Mesendoderm (in vitro differentiated cells): ENCODE measurements at regions not wholly inside any gene's neighbourhood (a gene's known extent, or its start where the extent isn't known, plus 50 kb on each side); places are given as distances from the start of the nearest gene placed in this dataset.
A peak's percentile ranks its signal among the peaks of the same experiment; 100 is the strongest.
"Not testable (repeated sequence)": the region's sequence is repeated elsewhere in the genome, so short reads cannot be mapped to it uniquely, and the experiment has no call there.

Source experiments
- DNase-seq: peaks from one replicate; pipeline ENCODE4 v3.0.0; 2013
- H2AK5ac ChIP-seq: 2 replicates; pipeline ENCODE4 v1.6.1; 2013; ENCODE audit warnings: low read length, inconsistent platforms
- H2BK120ac ChIP-seq: 2 replicates; pipeline ENCODE4 v1.6.1; 2013; ENCODE audit warnings: low read depth, mild to moderate bottlenecking, low read length, moderate library complexity, mixed read lengths
- H2BK15ac ChIP-seq: replicated peaks from 2 replicates; pipeline ENCODE4 v1.6.1; 2013; ENCODE audit warnings: low read depth, mild to moderate bottlenecking, moderate library complexity
- H2BK5ac ChIP-seq: 2 replicates; pipeline ENCODE4 v1.6.1; 2013; ENCODE audit warnings: low read length, inconsistent platforms
- H3K18ac ChIP-seq: 2 replicates; pipeline ENCODE4 v1.6.1; 2013; ENCODE audit warnings: mild to moderate bottlenecking, low read length, mixed read lengths
- H3K23ac ChIP-seq: one replicate; pipeline ENCODE4 v1.6.1; 2013; ENCODE audit warnings: low read length
- H3K27ac ChIP-seq: 2 replicates; pipeline ENCODE4 v1.5.1; 2013; ENCODE audit warnings: low read depth, mild to moderate bottlenecking, inconsistent platforms, low read length, moderate library complexity
- H3K27me3 ChIP-seq: 2 replicates; pipeline ENCODE4 v1.6.1; 2013; ENCODE audit warnings: low read length, control low read depth, mild to moderate bottlenecking, inconsistent platforms; ENCODE audit not compliant: insufficient read depth, poor library complexity
- H3K36me3 ChIP-seq: 2 replicates; pipeline ENCODE4 v1.6.1; 2013; ENCODE audit warnings: low read length, inconsistent platforms; ENCODE audit not compliant: control insufficient read depth, insufficient read depth
- H3K4ac ChIP-seq: one replicate; pipeline ENCODE4 v1.6.1; 2013; ENCODE audit warnings: low read depth, mild to moderate bottlenecking, low read length, moderate library complexity
- H3K4me1 ChIP-seq: 2 replicates; pipeline ENCODE4 v1.6.1; 2013; ENCODE audit warnings: low read depth, low read length, inconsistent platforms; ENCODE audit not compliant: control insufficient read depth
- H3K4me2 ChIP-seq: 2 replicates; pipeline ENCODE4 v1.6.1; 2013; ENCODE audit warnings: low read length
- H3K4me3 ChIP-seq: 2 replicates; pipeline ENCODE4 v1.5.1; 2013; ENCODE audit warnings: mild to moderate bottlenecking, low read length
- H3K56ac ChIP-seq: one replicate; pipeline ENCODE4 v1.6.1; 2013; ENCODE audit warnings: low read length
- H3K79me1 ChIP-seq: 2 replicates; pipeline ENCODE4 v1.6.1; 2013; ENCODE audit warnings: low read length, inconsistent platforms
- H3K79me2 ChIP-seq: 2 replicates; pipeline ENCODE4 v1.6.1; 2013; ENCODE audit warnings: mild to moderate bottlenecking, low read length; ENCODE audit not compliant: control insufficient read depth, insufficient read depth
- H3K9ac ChIP-seq: 2 replicates; pipeline ENCODE4 v1.6.1; 2013; ENCODE audit warnings: low read length, inconsistent platforms
- H4K5ac ChIP-seq: one replicate; pipeline ENCODE4 v1.6.1; 2013; ENCODE audit warnings: low read length
- H4K8ac ChIP-seq: one replicate; pipeline ENCODE4 v1.6.1; 2013; ENCODE audit warnings: low read depth, mild to moderate bottlenecking, control low read depth, low read length, moderate library complexity
- WGBS: extraction: QIAGEN DNeasy Blood & Tissue Kit; methylation state at CpG from one replicate; pipeline ENCODE4 v1.1.7; 2013; ENCODE audit warnings: low lambda C conversion rate, missing lambda C conversion rate; ENCODE audit not compliant: insufficient coverage; ENCODE audit errors: extremely low coverage; 5-methylcytosine and 5-hydroxymethylcytosine counted together

- not testable (repeated sequence) for H3K56ac ChIP-seq, H2BK5ac ChIP-seq, H3K18ac ChIP-seq, H2AK5ac ChIP-seq, H3K79me2 ChIP-seq, H3K27ac ChIP-seq, H4K8ac ChIP-seq, H2BK120ac ChIP-seq, H3K27me3 ChIP-seq, H3K4me3 ChIP-seq, H3K79me1 ChIP-seq, H3K9ac ChIP-seq, DNase-seq, H3K23ac ChIP-seq, H3K4me1 ChIP-seq, H3K4me2 ChIP-seq, H3K36me3 ChIP-seq, H4K5ac ChIP-seq, H2BK15ac ChIP-seq, H3K4ac ChIP-seq
- no CpG with 5 or more reads among the region's 2 CpGs for WGBS
Measured at GRCh38 chr20:25879096-25879495, 182.4 kb upstream of the ZNF337 start.

- not testable (repeated sequence) for H4K5ac ChIP-seq, H3K56ac ChIP-seq, H3K18ac ChIP-seq, H3K23ac ChIP-seq, H2AK5ac ChIP-seq, H2BK5ac ChIP-seq, H3K79me2 ChIP-seq, H3K4ac ChIP-seq, DNase-seq, H3K27ac ChIP-seq, H2BK120ac ChIP-seq, H4K8ac ChIP-seq, H3K4me1 ChIP-seq, H3K27me3 ChIP-seq, H3K4me2 ChIP-seq, H3K4me3 ChIP-seq, H3K9ac ChIP-seq, H3K79me1 ChIP-seq, H2BK15ac ChIP-seq, H3K36me3 ChIP-seq
- WGBS: no CpG with 5 or more reads among the region's 17 CpGs
Measured at GRCh38 chr20:25868650-25868979, 172.0 kb upstream of the ZNF337 start.

- peak overlapping the region; percentile 46 for H3K4me2 ChIP-seq
- H4K8ac ChIP-seq: no peak overlapping the region
- no peak overlapping the region for H3K56ac ChIP-seq
- H2BK5ac ChIP-seq: no peak overlapping the region
- no peaks in the 10 kb centered on the region for H3K79me2 ChIP-seq
- no peak overlapping the region for H3K18ac ChIP-seq
- H3K4me3 ChIP-seq: no peak overlapping the region
- no CpG with 5 or more reads among the region's 46 CpGs for WGBS
- no peak overlapping the region for H3K4ac ChIP-seq
- no peak overlapping the region for H2BK120ac ChIP-seq
- H2AK5ac ChIP-seq: no peak overlapping the region
- no peaks in the 10 kb centered on the region for H3K79me1 ChIP-seq
- H3K9ac ChIP-seq: peak overlapping the region; percentile 48
- H3K27me3 ChIP-seq: no peaks in the 10 kb centered on the region
- no peak overlapping the region for H4K5ac ChIP-seq
- no peaks in the 10 kb centered on the region for H3K4me1 ChIP-seq
- H2BK15ac ChIP-seq: no peak overlapping the region
- no peaks in the 10 kb centered on the region for H3K36me3 ChIP-seq
- DNase-seq: peak; percentile 70
- no peak overlapping the region for H3K23ac ChIP-seq
- no peak overlapping the region for H3K27ac ChIP-seq
Measured at GRCh38 chr20:25867776-25868649, 171.4 kb upstream of the ZNF337 start.

- not testable (repeated sequence) for H2BK120ac ChIP-seq, H3K79me2 ChIP-seq, H3K4me1 ChIP-seq, DNase-seq, H3K79me1 ChIP-seq, H3K27ac ChIP-seq, H3K4ac ChIP-seq, H3K4me2 ChIP-seq, H3K9ac ChIP-seq, H3K23ac ChIP-seq, H2BK5ac ChIP-seq, H3K27me3 ChIP-seq, H3K4me3 ChIP-seq, H3K18ac ChIP-seq, H4K5ac ChIP-seq, H3K36me3 ChIP-seq, H3K56ac ChIP-seq, H2BK15ac ChIP-seq, H4K8ac ChIP-seq, H2AK5ac ChIP-seq
- WGBS: no CpG with 5 or more reads among the region's 35 CpGs
Measured at GRCh38 chr20:25867015-25867775, 170.5 kb upstream of the ZNF337 start.

GRCh38 chr20:25865715-25866656 lies 169.3 kb upstream of the ZNF337 start:
- H3K27me3 ChIP-seq: no peaks in the 10 kb centered on the region

More at GRCh38 chr20:25865715-25866656, 169.3 kb upstream of the ZNF337 start:
- Histone ChIP-seq H3K23ac (no peak overlapping the region), H3K4me3 (no peak overlapping the region), H3K56ac (peak overlapping the region; percentile 60), H3K4ac (no peak overlapping the region), H3K27ac (no peak overlapping the region), H3K4me1 (no peaks in the 10 kb centered on the region), H2BK5ac (no peak overlapping the region), H3K36me3 (no peaks in the 10 kb centered on the region), H3K9ac (peak overlapping the region; percentile 60), H2BK15ac (no peak overlapping the region), H3K79me2 (no peaks in the 10 kb centered on the region), H4K5ac (no peak overlapping the region), H3K79me1 (no peaks in the 10 kb centered on the region), H2AK5ac (no peak overlapping the region), H3K18ac (no peak overlapping the region), H2BK120ac (no peak overlapping the region), H3K4me2 (peak overlapping the region; percentile 36), H4K8ac (no peak overlapping the region)
- DNase-seq: peak; percentile 84
- no CpG with 5 or more reads among the region's 43 CpGs for WGBS
